Spleen (tissue), 11 donors: ENCODE measurements at regions not wholly inside any gene's neighbourhood (a gene's known extent, or its start where the extent isn't known, plus 50 kb on each side); places are given as distances from the start of the nearest gene placed in this dataset.

Experiments
- DNase-seq: peaks from one replicate; pipeline ENCODE4 v3.0.0-alpha.2; 2020
- H3K27ac ChIP-seq, 8 donors: fragments of 200-600 bp; sonication (generic) in 7 of 8; 1 replicate in 4 of 8; 2 replicates in 4 of 8; pipeline versions ENCODE4 v1.5.0 to v1.8.0; 2016 to 2021; ENCODE audit warnings: inconsistent platforms in 4 of 8, mild to moderate bottlenecking in 4 of 8, moderate library complexity in 1 of 8
- H3K27me3 ChIP-seq, 7 donors: fragments of 200-600 bp; sonication (generic) in 6 of 7; replicated peaks in 1 of 7; 1 replicate in 4 of 7; 2 replicates in 3 of 7; pipeline versions ENCODE4 v1.5.0 to v1.8.0; 2016 to 2021; ENCODE audit warnings: inconsistent platforms in 3 of 7, mild to moderate bottlenecking in 1 of 7
- H3K36me3 ChIP-seq, 6 donors: fragments of 200-600 bp; sonication (generic) in 5 of 6; 1 replicate in 4 of 6; 2 replicates in 2 of 6; pipeline versions ENCODE4 v1.5.0 to v1.8.0; 2016 to 2021; ENCODE audit warnings: inconsistent platforms in 2 of 6
- H3K4me1 ChIP-seq, 6 donors: fragments of 200-600 bp; sonication (generic) in 5 of 6; 1 replicate in 3 of 6; 2 replicates in 3 of 6; pipeline versions ENCODE4 v1.5.0 to v1.8.0; 2016 to 2021; ENCODE audit warnings: inconsistent platforms in 3 of 6
- H3K4me3 ChIP-seq, 8 donors: fragments of 200-600 bp; sonication (generic) in 7 of 8; 1 replicate in 4 of 8; 2 replicates in 4 of 8; pipeline versions ENCODE4 v1.5.0 to v1.8.0; 2016 to 2021; ENCODE audit warnings: inconsistent platforms in 4 of 8, mild to moderate bottlenecking in 4 of 8, moderate library complexity in 2 of 8
- H3K9me3 ChIP-seq, 8 donors: fragments of 200-600 bp; sonication (generic) in 7 of 8; 1 replicate in 4 of 8; 2 replicates in 4 of 8; pipeline versions ENCODE4 v1.5.0 to v1.8.0; 2016 to 2021; ENCODE audit warnings: inconsistent platforms in 4 of 8
- CTCF ChIP-seq, 11 experiments: fragments of 200-600 bp in 7 of 11; fragments of 450-650 bp in 4 of 11; sonication (generic) in 4 of 11; IDR thresholded peaks in 8 of 11; conservative IDR thresholded peaks in 3 of 11; 1 replicate in 7 of 11; 2 replicates in 4 of 11; pipeline versions ENCODE4 v1.4.0 to v1.8.0; 2016 to 2021; ENCODE audit warnings: antibody characterized with exemption in 11 of 11, inconsistent platforms in 4 of 11, mild to moderate bottlenecking in 1 of 11
- POLR2A ChIP-seq, 3 donors: fragments of 450-650 bp; IDR thresholded peaks; one replicate each; pipeline ENCODE4 v1.5.1; 2017; ENCODE audit warnings: antibody characterized with exemption in 3 of 3, mild to moderate bottlenecking in 1 of 3
- POLR2AphosphoS5 ChIP-seq, 3 donors: sonication (generic); formaldehyde crosslinking; IDR thresholded peaks; one replicate each; pipeline ENCODE4 v1.5.1; 2017; ENCODE audit warnings: antibody characterized with exemption in 3 of 3
- WGBS, 5 donors: extraction: QIAGEN DNeasy Blood & Tissue Kit in 3 of 5; methylation state at CpG; one replicate each; pipeline versions ENCODE4 v1.1.5 to v1.1.7; 2013 to 2018; 5-methylcytosine and 5-hydroxymethylcytosine counted together
- intact Hi-C: fragments of 100-400 bp; cut with DNase I; formaldehyde crosslinking; loops from one replicate; pipeline ENCODE4 v1.15.0; 2023; ENCODE audit warnings: low total_unique reads
- donor health status: healthy with polysubstance abuse.
- donor health status: DM: no; HTN: no; CAD: no; lungs with moderate emphysema.
- donor health status: DM: no; HTN: no; CAD: no.
- donor health status: Bipolar disorder and iron deficiency.
- donor health status: healthy.
- donor health status: DM: no; HTN: no; CAD: no.
- donor health status: DM: yes; HTN: yes; CAD: no.

- Histone ChIP-seq H3K27me3 (peaks cover 0 to 4% (median 0%) of the 10 kb centered on the region in 7 donors), H3K36me3 (no peaks in the 10 kb centered on the region), H3K27ac (no peak overlapping the region), H3K4me1 (no peaks in the 10 kb centered on the region), H3K4me3 (no peak overlapping the region), H3K9me3 (no peaks in the 10 kb centered on the region)
- no peak for TF ChIP-seq CTCF (IDR thresholded peaks at IDR 0.05 in 8 of 11, conservative IDR thresholded peaks at IDR 0.05 in 3 of 11)
- TF ChIP-seq POLR2A (IDR thresholded peaks at IDR 0.05), result no peak
- TF ChIP-seq POLR2AphosphoS5 (IDR thresholded peaks at IDR 0.05), result no peak
- 79 to 91% (median 85%) methylated on average over 1 of the region's 1 CpG for WGBS, 5 donors
- intact Hi-C loops, result no loop called here
- no peak for DNase-seq
Measured at GRCh38 chr20:39445095-39445494, 483.0 kb downstream of the DHX35 start.

- Histone ChIP-seq H3K27ac (no peak overlapping the region), H3K27me3 (no peaks in the 10 kb centered on the region), H3K4me1 (no peaks in the 10 kb centered on the region), H3K4me3 (no peak overlapping the region), H3K36me3 (no peaks in the 10 kb centered on the region), H3K9me3 (peaks cover 0 to 13% (median 7%) of the 10 kb centered on the region in 8 donors)
- intact Hi-C loops, result no loop called here
- no peak for DNase-seq
- WGBS, 5 donors, result 87 to 95% (median 90%) methylated on average over 1 of the region's 1 CpG
- TF ChIP-seq POLR2AphosphoS5 (IDR thresholded peaks at IDR 0.05) (no peak), CTCF (IDR thresholded peaks at IDR 0.05 in 8 of 11, conservative IDR thresholded peaks at IDR 0.05 in 3 of 11) (no peak), POLR2A (IDR thresholded peaks at IDR 0.05) (no peak)
Measured at GRCh38 chr20:39433466-39433865, 471.3 kb downstream of the DHX35 start.

GRCh38 chr20:39431091-39431880, 469.1 kb downstream of the DHX35 start:
- Histone ChIP-seq H3K9me3 (peaks cover 0 to 24% (median 7%) of the 10 kb centered on the region in 8 donors), H3K27me3 (no peaks in the 10 kb centered on the region), H3K36me3 (no peaks in the 10 kb centered on the region), H3K4me3 (no peak overlapping the region), H3K27ac (no peak overlapping the region), H3K4me1 (no peaks in the 10 kb centered on the region)
- no peak for DNase-seq
- TF ChIP-seq CTCF (IDR thresholded peaks at IDR 0.05 in 8 of 11, conservative IDR thresholded peaks at IDR 0.05 in 3 of 11) (no peak), POLR2AphosphoS5 (IDR thresholded peaks at IDR 0.05) (no peak), POLR2A (IDR thresholded peaks at IDR 0.05) (no peak)
- WGBS, 5 donors, result 75 to 83% (median 79%) methylated on average over 4 of the region's 4 CpGs
- intact Hi-C loops, result no loop called here

- Histone ChIP-seq H3K4me1 (no peaks in the 10 kb centered on the region), H3K27ac (no peak overlapping the region), H3K4me3 (no peak overlapping the region), H3K27me3 (no peaks in the 10 kb centered on the region), H3K36me3 (no peaks in the 10 kb centered on the region), H3K9me3 (peaks cover 0 to 24% (median 7%) of the 10 kb centered on the region in 8 donors)
- 58 to 73% (median 64%) methylated on average over 1 of the region's 1 CpG for WGBS, 5 donors
- intact Hi-C loops, result no loop called here
- DNase-seq, result no peak
- TF ChIP-seq CTCF (IDR thresholded peaks at IDR 0.05 in 8 of 11, conservative IDR thresholded peaks at IDR 0.05 in 3 of 11), result peak in 1 of 11 experiments; percentile 12
- TF ChIP-seq POLR2A (IDR thresholded peaks at IDR 0.05), result no peak
Measured at GRCh38 chr20:39429726-39430125, 467.6 kb downstream of the DHX35 start.
